Amniotic epithelial cell (primary cell): ENCODE measurements at regions not wholly inside any gene's neighbourhood (a gene's known extent, or its start where the extent isn't known, plus 50 kb on each side); places are given as distances from the start of the nearest gene placed in this dataset.
"Not testable (repeated sequence)": the region's sequence is repeated elsewhere in the genome, so short reads cannot be mapped to it uniquely, and the experiment has no call there.

Source experiments
- DNase-seq: peaks from one replicate; pipeline ENCODE4 v3.0.0-alpha.2; 2010; ENCODE audit warnings: low read depth

GRCh38 chr2:3115301-3116042 lies 262.1 kb downstream of the EIPR1 start:
- DNase-seq, result no peak

DNA sequence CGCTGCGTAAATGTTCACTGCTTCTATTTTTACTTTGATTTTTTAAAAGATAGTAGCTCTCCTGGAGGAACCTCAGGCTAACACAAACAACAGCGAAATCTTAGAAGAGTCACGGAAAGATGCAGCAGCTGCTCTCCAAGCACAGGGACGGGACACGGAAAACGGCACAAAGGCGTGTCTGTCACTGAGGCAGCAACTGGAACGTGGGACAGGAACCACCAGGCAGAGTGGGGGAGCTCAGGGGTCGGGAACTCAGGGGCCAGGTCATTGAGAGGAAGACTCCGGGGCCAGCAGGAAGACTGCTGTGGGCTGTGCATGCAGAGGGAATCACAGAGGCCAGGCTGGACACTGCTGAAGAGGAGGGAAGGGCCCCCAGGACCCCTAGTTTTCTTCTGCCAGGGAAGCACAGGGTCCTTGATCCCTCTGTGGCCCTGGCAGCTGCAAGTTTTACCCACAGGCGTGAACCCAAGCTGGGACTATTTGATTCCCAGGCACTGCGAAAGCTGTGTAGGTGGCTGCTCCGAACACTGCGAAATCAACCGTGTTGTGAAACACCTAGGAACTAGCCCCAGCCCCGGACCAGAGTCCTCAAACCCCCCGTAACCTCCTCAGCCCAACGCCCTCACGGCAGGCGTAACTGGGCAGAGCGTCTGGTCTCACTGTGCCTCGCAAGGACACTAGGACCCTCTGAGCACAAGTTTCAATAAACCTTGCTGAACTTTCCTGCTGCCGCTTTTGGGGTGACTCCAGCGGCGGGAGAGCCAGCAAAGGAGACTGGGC lies 263.0 kb downstream of the EIPR1 start:
- no peak for DNase-seq

DNA sequence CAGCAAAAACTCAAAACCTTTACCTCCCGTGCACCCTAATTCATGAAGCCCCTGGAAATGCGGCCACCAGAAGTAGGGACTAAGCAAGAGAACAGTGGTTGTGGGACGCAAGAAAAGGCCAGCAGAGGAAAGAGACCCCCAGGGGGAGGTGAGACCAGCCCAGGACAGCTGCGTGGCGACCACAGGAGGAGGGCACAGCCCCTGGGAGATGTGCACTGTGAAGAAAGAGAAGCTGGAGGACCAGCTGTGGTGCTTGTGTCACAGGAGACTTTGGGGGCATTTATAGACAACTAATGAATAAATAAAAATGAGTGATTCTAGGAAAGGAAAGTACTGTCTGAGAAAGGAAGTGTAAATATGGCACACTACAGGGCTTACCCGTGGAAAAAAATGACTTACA lies 263.8 kb downstream of the EIPR1 start:
- DNase-seq, result no peak

- no peak for DNase-seq
These were observed 264.5 kb downstream of the EIPR1 start for GRCh38 chr2:3113122-3113521.

- no peak for DNase-seq
These were observed 265.1 kb downstream of the EIPR1 start for GRCh38 chr2:3112553-3112952.

DNA sequence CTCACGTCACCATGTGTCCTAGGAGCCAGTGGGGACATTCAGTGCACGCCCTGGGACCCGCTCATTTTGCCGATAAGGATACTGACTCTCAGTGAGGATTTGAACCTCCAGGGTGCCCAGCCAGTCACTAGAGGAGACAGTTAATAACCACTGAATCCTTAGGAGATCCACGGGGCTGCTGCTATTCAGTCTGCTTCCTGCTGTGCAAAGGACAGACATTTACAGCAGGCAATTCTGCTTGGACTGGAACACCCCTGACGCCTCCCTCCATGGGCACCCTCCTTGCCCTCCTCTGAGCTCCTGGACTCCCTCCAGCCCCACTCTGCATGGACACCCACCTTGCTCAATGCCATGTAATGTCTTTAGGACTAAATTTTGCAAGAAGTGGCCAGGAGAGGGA lies 265.5 kb downstream of the EIPR1 start:
- no peak for DNase-seq

DNA sequence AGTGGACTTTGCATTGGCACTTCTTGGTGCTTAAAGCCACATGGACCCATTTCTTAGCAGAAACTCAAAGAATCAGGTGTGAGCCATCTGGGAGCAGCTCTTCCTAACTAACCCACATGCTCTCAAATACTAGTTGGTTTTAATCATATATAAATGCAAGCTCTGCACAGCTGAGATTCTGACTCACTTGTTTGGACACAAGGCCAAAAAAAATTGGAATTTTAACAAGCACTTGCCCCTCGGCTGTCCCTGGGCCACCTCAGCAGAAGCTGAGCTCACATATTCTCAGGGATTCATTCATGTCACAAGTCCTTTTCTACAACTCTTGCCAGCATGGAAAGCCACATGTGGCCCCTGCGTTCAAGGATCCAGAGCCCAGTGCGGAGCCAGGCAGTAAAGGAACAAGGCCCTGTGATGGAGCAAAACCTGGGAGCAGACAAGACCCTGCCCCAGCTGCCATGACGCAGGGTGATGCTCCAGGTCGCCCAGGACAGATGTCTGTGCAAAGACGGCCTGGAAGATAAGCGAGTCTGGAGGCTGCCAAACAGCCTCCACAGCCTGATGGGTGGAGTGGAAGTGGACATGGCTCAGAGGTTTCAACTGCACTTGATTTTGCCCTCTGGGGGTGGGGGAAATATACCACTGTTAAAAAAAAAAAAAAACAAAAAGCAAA lies 266.5 kb downstream of the EIPR1 start:
- no peak for DNase-seq

GRCh38 chr2:3110555-3110954 lies 267.1 kb downstream of the EIPR1 start:
- no peak for DNase-seq

DNA sequence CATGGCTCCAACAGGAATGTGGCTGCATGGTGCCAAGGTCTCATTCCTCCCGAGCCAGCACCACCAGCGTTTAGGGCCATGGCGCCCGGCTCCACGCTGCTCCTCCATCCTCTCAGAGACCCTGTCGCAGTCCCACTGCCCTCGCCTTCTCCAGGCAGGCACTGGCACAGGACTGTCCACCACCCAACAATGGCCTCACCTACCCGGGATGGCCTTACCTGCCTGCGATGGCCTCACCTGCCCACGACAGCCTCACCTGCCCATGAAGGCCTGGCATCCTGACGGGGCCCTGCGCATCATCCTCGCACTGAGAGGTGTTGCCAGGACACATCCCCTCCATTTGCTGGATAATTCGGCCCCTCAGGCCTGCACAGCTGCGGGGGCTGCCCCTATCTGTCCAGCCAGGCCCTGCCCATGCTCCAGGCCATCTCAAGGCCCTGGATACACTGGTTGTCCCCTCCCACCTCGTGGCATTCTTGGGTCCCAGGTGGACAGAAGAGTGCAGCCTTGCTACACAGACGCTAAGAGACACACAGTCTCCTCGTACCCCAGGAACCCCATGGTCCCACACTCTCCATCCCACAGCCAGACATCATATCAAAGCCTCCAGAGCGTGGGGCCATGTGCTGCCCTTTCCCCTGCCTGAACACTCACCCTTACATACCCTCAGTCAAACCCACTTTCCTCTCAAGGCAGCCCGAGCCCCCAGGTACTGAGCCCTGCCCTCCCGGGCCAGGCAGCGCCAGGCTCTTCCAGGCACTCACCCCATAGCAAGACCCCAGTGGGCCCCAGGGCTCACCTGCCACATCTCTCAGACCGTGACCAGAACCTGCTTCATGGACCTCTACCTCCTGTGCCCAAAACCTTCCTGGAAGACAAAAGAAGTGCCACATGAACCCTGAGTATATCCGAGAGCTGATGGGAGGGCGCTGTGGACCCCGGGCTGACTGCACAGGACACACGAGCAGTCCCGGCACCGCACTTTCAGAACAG lies 268.6 kb downstream of the EIPR1 start:
- no peak for DNase-seq

- no peak for DNase-seq
These were observed 269.5 kb downstream of the EIPR1 start for GRCh38 chr2:3108105-3108504.

GRCh38 chr2:3107567-3107966 lies 270.1 kb downstream of the EIPR1 start:
- no peak for DNase-seq

- DNase-seq, result no peak
These were observed 271.6 kb downstream of the EIPR1 start for GRCh38 chr2:3105814-3106569.

DNA sequence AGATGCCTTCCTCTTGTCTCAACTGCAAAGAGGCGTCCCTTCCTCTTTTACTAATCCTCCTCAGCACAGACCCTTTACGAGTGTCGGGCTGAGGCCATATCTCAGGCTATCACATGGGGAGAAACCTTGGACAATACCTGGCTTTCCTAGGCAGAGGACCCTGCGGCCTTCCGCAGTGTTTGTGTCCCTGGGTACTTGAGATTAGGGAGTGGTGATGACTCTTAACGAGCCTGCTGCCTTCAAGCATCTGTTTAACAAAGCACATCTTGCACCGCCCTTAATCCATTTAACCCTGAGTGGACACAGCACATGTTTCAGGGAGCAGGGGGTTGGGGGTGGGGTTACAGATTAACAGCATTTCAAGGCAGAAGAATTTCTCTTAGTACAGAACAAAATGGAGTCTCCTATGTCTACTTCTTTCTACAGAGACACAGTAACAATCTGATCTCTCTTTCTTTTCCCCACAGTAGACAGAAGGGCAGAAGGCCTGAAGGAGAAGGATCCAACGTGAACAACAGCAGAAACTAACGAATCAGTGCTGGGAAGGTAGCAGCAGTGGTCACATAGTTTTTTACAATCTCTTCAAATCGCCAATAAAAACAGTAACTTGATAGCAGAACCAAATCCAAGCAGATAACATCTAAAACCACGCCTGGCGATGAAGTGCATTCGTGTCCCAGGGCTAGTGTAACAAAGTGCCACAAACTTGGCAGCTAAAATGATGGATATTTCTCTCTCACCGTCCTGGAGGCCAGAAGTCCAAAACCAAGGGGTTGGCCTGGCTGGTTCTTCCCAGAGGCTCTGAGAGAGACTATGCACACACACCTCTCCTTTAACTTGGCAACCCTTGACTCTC lies 272.4 kb downstream of the EIPR1 start:
- not testable (repeated sequence) for DNase-seq

- no peak for DNase-seq
These were observed 273.4 kb downstream of the EIPR1 start for GRCh38 chr2:3104261-3104660.

GRCh38 chr2:3102922-3103569 lies 274.6 kb downstream of the EIPR1 start:
- DNase-seq, result no peak

DNA sequence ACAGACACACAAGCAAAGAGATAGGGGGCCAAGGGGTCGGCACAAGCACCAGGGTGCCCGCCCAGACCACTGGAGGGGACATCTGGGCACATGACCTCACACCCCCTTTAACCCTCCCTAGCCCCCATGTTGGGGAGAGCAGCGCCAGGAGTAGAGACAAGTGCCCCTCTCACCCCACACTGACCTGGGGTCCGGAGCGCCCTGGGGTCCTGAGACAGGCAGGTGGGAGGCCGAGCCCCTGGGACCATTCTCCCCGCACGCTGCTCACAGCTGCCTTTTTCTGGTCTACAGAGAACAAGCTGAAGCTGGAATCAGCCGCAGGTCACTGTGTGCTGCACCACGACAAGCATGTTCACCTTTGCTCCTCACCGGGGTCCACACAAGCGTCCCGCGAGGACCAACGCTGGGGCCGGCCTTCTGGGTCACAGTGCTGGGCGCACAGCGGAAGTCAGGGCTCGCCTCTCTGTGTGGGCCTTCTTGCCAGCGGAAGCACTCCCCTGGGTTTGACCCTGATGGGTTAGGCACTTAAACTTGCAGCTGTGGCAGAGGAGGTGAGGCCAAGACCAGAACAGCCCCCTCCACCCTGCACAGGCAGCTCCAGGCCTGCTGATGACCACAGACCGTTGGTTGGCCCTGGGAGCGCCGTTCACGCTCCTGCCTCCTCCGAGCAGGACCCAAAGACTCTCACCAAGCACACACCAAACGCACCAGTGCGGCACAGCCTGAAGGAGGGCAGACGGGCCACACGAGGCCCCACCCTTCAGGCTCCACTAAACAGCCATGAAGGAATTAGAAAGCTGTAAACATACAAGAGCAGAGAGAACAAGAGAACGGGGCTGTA lies 275.3 kb downstream of the EIPR1 start:
- no peak for DNase-seq

DNA sequence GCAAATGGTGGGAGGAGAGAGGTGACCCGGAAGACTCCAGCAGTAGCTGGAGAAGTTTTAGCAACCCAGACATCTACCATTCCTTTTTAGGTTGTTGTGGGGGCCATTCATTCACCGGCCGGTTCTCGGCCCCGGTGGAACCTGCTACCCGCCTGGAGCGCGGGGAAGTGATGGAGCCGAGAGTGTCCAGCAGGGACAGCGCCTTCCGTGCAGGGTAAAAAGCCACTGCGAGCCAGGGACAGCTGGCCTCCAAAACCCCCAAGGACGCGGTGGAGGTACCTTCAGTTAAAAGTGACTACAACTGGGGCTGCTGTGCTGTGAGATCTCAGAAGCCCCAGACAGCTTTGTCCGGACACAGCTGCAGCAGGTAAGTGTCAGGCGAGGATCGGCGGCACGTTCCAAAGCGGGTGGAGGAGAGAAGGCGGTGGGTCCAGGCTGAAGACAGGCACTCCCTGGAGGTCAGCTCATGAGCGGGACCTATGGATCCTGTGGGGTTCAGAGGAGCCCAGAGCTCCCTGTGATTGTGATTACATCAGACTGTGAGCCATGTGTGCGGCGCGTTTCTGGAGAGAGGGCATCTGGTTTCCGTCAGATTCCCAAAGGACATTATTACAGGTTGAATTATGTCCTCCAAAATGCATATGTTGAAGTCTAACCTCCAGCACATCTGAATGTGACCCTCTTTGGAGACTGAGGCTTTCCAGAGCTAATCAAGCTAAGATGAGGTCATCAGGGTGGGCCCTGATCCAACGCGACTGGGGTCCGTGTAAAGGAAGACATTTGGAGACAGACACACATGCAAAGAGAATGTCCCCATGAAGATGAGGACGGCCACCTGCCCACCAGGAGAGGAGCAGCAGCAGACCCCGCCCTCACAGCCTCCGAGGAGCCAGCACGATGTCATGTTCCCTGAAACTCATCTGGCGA lies 276.3 kb downstream of the EIPR1 start:
- no peak for DNase-seq

DNA sequence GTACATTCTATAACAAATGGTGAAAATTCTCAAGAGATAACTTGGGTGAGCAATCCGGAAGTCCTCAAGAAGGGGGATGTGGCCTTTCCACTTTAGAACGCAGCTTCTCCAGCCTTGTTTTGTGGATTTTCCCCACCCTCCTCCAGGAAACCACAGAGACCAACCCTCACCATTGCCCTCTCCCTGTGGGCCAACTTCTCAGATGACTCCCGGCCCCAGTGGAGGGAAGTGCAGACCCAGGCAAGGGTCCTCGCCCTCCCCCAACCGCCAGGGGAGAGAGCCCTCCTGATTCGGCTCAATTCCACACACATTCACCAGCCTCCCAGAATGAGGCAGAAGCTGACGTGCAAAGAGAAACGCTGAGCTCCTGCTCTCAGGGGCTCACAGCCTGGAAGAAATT lies 277.2 kb downstream of the EIPR1 start:
- DNase-seq, result no peak
